ENCODE measurements at regions not wholly inside any gene's neighbourhood (a gene's known extent, or its start where the extent isn't known, plus 50 kb on each side); places are given as distances from the start of the nearest gene placed in this dataset.

GRCh38 chr1:81477710-81478109 lies 323.0 kb upstream of the ADGRL2 start:
- CTCF ChIA-PET, result no interaction called here
- Mint-ChIP-seq H3K4me3 (no peak overlapping the region), H3K9me3 (ENCODE audit: low read depth) (no peaks in the 10 kb centered on the region), H3K27ac (no peak overlapping the region), H3K27me3 (no peaks in the 10 kb centered on the region), H3K4me1 (no peaks in the 10 kb centered on the region), H3K36me3 (no peaks in the 10 kb centered on the region)
- DNase-seq, result no peak
- ATAC-seq, result no peak

DNA sequence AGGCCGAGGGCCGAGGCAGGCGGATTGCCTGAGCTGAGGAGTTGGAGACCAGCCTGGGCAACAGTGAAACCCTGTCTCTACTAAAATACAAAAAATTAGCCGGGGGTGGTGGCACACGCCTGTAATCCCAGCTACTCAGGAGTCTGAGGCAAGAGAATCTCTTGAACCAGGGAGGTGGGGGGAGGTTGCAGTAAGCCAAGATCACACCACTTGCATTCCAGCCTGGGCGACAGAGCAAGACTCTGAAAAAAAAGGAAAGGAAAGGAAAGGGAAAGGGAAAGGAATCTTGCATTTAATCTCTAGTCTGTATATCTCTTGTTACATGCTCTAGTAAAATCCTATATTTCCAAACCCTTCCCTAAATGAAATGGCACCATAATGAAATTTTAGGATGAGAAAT lies 328.3 kb upstream of the ADGRL2 start:
- DNase-seq (no peak), ATAC-seq (no peak)
- CTCF ChIA-PET, result no interaction called here
- Mint-ChIP-seq H3K9me3 (ENCODE audit: low read depth) (no peaks in the 10 kb centered on the region), H3K36me3 (no peaks in the 10 kb centered on the region), H3K4me1 (no peaks in the 10 kb centered on the region), H3K27me3 (no peaks in the 10 kb centered on the region), H3K4me3 (no peak overlapping the region), H3K27ac (no peak overlapping the region)

- Mint-ChIP-seq H3K4me1 (no peaks in the 10 kb centered on the region), H3K27ac (no peak overlapping the region), H3K4me3 (no peak overlapping the region), H3K9me3 (ENCODE audit: low read depth) (no peaks in the 10 kb centered on the region), H3K27me3 (no peaks in the 10 kb centered on the region), H3K36me3 (no peaks in the 10 kb centered on the region)
- no peak for ATAC-seq
- CTCF ChIA-PET, result no interaction called here
- no peak for DNase-seq
Observed at GRCh38 chr1:81471255-81471654, 329.5 kb upstream of the ADGRL2 start.

GRCh38 chr1:81470275-81470674 lies 330.5 kb upstream of the ADGRL2 start:
- CTCF ChIA-PET, result no interaction called here
- DNase-seq (no peak), ATAC-seq (no peak)
- no peaks in the 10 kb centered on the region for H3K27me3 Mint-ChIP-seq
- no peaks in the 10 kb centered on the region for H3K9me3 Mint-ChIP-seq (ENCODE audit: low read depth)
- no peak overlapping the region for H3K27ac Mint-ChIP-seq
- no peak overlapping the region for H3K4me3 Mint-ChIP-seq
- H3K4me1 Mint-ChIP-seq, result no peaks in the 10 kb centered on the region
- H3K36me3 Mint-ChIP-seq, result no peaks in the 10 kb centered on the region

- DNase-seq (no peak), ATAC-seq (no peak)
- H3K36me3 Mint-ChIP-seq, result no peaks in the 10 kb centered on the region
- CTCF ChIA-PET, result no interaction called here
- no peak overlapping the region for H3K4me3 Mint-ChIP-seq
- no peaks in the 10 kb centered on the region for H3K27me3 Mint-ChIP-seq
- H3K27ac Mint-ChIP-seq, result no peak overlapping the region
- H3K4me1 Mint-ChIP-seq, result no peaks in the 10 kb centered on the region
- no peaks in the 10 kb centered on the region for H3K9me3 Mint-ChIP-seq (ENCODE audit: low read depth)
Observed at GRCh38 chr1:81467383-81467782, 333.4 kb upstream of the ADGRL2 start.

DNA sequence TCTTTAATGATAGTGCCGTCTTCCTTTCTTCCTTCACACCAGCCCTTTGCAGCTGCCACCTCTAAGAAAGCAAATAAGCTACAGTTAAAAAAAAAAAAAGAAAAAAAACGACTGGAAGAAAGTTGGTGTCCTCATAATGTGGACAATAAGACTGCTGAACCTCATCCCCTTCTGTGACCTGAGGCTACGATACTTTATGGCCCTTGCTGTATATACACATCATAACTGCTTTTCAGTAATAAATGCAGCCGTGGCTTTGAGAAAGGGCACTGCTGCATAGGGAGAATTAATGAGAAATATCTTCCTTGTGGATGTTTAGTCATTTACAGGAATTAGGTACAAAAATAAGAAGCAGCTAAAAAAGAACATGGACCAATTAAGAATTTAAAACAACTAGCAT lies 333.8 kb upstream of the ADGRL2 start:
- H3K27me3 Mint-ChIP-seq, result no peaks in the 10 kb centered on the region
- DNase-seq, result no peak

GRCh38 chr1:81463936-81464837 lies 336.5 kb upstream of the ADGRL2 start:
- H3K36me3 Mint-ChIP-seq, result no peaks in the 10 kb centered on the region
- no peaks in the 10 kb centered on the region for H3K4me1 Mint-ChIP-seq
- H3K4me3 Mint-ChIP-seq, result no peak overlapping the region
- DNase-seq (no peak), ATAC-seq (no peak)
- H3K27ac Mint-ChIP-seq, result no peak overlapping the region
- no peaks in the 10 kb centered on the region for H3K9me3 Mint-ChIP-seq (ENCODE audit: low read depth)
- CTCF ChIA-PET, result no interaction called here
- H3K27me3 Mint-ChIP-seq, result no peaks in the 10 kb centered on the region

More for the DNA sequence above, 333.8 kb upstream of the ADGRL2 start:
- Mint-ChIP-seq H3K4me3 (no peak overlapping the region), H3K36me3 (no peaks in the 10 kb centered on the region), H3K27ac (no peak overlapping the region), H3K9me3 (ENCODE audit: low read depth) (no peaks in the 10 kb centered on the region), H3K4me1 (no peaks in the 10 kb centered on the region)
- no peak for ATAC-seq
- CTCF ChIA-PET, result no interaction called here

GRCh38 chr1:81459043-81459442 lies 341.7 kb upstream of the ADGRL2 start:
- peaks cover 7% of the 10 kb centered on the region for H3K9me3 Mint-ChIP-seq (ENCODE audit: low read depth)
- ATAC-seq (no peak), DNase-seq (no peak)
- CTCF ChIA-PET, result no interaction called here
- no peaks in the 10 kb centered on the region for H3K27me3 Mint-ChIP-seq
- H3K4me1 Mint-ChIP-seq, result no peaks in the 10 kb centered on the region
- no peak overlapping the region for H3K4me3 Mint-ChIP-seq
- H3K36me3 Mint-ChIP-seq, result no peaks in the 10 kb centered on the region
- H3K27ac Mint-ChIP-seq, result no peak overlapping the region

DNA sequence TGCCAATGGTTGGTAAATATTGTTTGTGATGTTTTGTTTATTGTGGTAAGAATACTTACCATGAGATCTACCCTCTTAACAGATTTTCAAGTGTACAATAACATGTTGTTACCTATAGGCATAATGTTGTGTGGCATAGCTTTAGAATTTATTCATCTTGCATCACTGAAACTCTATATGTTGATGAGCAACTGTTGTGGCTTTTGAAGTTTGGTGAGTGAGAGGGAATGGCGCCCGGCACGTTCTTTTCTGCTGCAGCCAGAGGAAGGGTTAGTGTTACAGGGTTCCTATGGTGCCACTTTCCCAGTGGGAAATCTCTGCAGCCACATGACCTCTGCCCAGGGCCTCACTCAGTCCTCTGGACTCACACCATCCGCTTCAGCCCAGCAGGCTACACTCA lies 342.5 kb upstream of the ADGRL2 start:
- CTCF ChIA-PET, result no interaction called here
- ATAC-seq (no peak), DNase-seq (no peak)
- H3K4me3 Mint-ChIP-seq, result no peak overlapping the region
- H3K27me3 Mint-ChIP-seq, result no peaks in the 10 kb centered on the region
- peaks cover 7% of the 10 kb centered on the region for H3K9me3 Mint-ChIP-seq (ENCODE audit: low read depth)
- no peaks in the 10 kb centered on the region for H3K4me1 Mint-ChIP-seq
- no peaks in the 10 kb centered on the region for H3K36me3 Mint-ChIP-seq
- no peak overlapping the region for H3K27ac Mint-ChIP-seq

- CTCF ChIA-PET, result no interaction called here
- ATAC-seq (no peak), DNase-seq (no peak)
- Mint-ChIP-seq H3K27ac (no peak overlapping the region), H3K4me3 (no peak overlapping the region), H3K36me3 (no peaks in the 10 kb centered on the region), H3K27me3 (no peaks in the 10 kb centered on the region), H3K9me3 (ENCODE audit: low read depth) (peaks cover 7% of the 10 kb centered on the region), H3K4me1 (no peaks in the 10 kb centered on the region)
Observed at GRCh38 chr1:81455481-81455880, 345.3 kb upstream of the ADGRL2 start.

DNA sequence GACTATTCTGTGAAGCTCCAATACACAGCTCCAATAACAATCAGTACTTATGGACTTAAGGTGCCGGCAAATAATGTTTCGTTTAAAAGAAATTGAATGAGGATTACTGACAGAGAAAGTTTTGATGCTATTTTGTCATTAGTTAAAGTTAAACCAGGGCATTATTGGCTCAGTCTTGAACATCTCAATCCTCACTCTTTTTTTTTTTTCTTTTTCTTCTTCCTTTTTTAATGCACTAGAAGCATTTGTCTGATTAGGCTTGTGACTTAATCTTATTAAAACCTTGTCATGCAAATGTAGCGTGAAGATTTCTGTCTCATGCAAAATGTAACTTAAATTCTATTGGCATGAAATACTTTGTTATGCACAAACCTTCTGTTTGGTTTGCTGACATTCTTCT lies 346.8 kb upstream of the ADGRL2 start:
- peaks cover 7% of the 10 kb centered on the region for H3K9me3 Mint-ChIP-seq (ENCODE audit: low read depth)
- H3K36me3 Mint-ChIP-seq, result no peaks in the 10 kb centered on the region
- H3K4me3 Mint-ChIP-seq, result no peak overlapping the region
- no peak overlapping the region for H3K27ac Mint-ChIP-seq
- DNase-seq (no peak), ATAC-seq (no peak)
- CTCF ChIA-PET, result no interaction called here
- H3K4me1 Mint-ChIP-seq, result no peaks in the 10 kb centered on the region
- no peaks in the 10 kb centered on the region for H3K27me3 Mint-ChIP-seq

DNA sequence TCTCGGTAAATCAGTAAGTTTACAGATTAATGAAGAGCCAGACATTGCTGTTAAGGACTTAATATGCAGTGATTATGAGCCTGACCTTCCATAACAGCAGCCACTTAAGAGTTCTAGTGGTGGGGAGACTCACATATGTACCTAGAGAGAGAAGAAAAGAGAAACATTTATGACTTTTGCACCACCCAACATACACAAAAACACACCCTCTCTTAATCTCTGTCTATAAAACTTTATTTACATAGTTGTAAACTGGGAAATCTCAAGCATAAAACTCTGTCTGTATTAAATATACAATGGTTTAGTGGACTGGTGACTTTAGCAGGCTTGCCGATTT lies 347.4 kb upstream of the ADGRL2 start:
- no peak overlapping the region for H3K4me3 Mint-ChIP-seq
- DNase-seq, result no peak
- CTCF ChIA-PET, result no interaction called here
- H3K36me3 Mint-ChIP-seq, result no peaks in the 10 kb centered on the region
- H3K27me3 Mint-ChIP-seq, result no peaks in the 10 kb centered on the region
- ATAC-seq, result no peak
- no peak overlapping the region for H3K27ac Mint-ChIP-seq
- no peaks in the 10 kb centered on the region for H3K4me1 Mint-ChIP-seq
- H3K9me3 Mint-ChIP-seq (ENCODE audit: low read depth), result peaks cover 7% of the 10 kb centered on the region

DNA sequence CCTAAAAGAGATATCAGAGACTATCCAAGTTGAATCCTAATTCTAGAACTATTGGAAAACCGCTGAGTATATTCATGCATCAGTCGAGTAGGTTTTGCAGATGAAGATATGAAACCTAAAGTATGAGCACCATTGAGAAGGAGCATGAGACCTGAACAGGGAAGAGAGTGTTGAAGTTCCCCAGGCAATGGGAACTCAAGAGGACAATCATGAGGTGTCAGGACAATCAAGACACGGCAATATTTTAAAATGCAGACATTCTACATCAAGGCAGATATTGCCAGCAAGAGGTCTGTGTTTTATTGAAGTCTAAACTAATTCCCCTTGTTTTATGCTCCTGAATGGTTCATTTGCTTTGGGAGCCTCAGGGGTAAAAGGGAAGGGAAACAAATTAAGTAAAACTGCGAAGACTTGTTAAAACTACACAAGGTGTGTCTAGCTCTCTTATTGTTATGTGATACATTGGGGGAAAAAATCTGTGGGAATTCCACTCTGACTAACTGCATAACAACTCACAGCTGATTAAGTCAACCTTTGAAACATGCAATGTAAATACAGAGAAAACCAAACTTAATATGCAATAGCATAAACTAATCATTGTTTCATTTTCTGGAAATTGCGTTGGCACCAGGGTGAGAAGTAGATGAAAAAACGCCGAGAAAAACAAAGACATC lies 347.9 kb upstream of the ADGRL2 start:
- H3K27me3 Mint-ChIP-seq, result no peaks in the 10 kb centered on the region
- ATAC-seq (no peak), DNase-seq (no peak)
- H3K4me1 Mint-ChIP-seq, result no peaks in the 10 kb centered on the region
- CTCF ChIA-PET, result no interaction called here
- no peak overlapping the region for H3K4me3 Mint-ChIP-seq
- H3K27ac Mint-ChIP-seq, result no peak overlapping the region
- peaks cover 5% of the 10 kb centered on the region for H3K9me3 Mint-ChIP-seq (ENCODE audit: low read depth)
- H3K36me3 Mint-ChIP-seq, result no peaks in the 10 kb centered on the region

- DNase-seq (no peak), ATAC-seq (no peak)
- CTCF ChIA-PET, result no interaction called here
- no peak overlapping the region for H3K27ac Mint-ChIP-seq
- H3K27me3 Mint-ChIP-seq, result no peaks in the 10 kb centered on the region
- no peaks in the 10 kb centered on the region for H3K36me3 Mint-ChIP-seq
- peaks cover 3% of the 10 kb centered on the region for H3K9me3 Mint-ChIP-seq (ENCODE audit: low read depth)
- H3K4me1 Mint-ChIP-seq, result no peaks in the 10 kb centered on the region
- H3K4me3 Mint-ChIP-seq, result no peak overlapping the region
Observed at GRCh38 chr1:81449786-81450185, 350.9 kb upstream of the ADGRL2 start.

Data from activated CD8-positive, alpha-beta memory T cell treated with anti-CD3 and anti-CD28 coated beads, Interleukin-2, amount 10 ng/mL, durations not matched to agents 7 days and 5 days (primary cell).